Mucosa of descending colon (tissue), 3 donors: ENCODE measurements at regions not wholly inside any gene's neighbourhood (a gene's known extent, or its start where the extent isn't known, plus 50 kb on each side); places are given as distances from the start of the nearest gene placed in this dataset.
"Not testable (repeated sequence)": the region's sequence is repeated elsewhere in the genome, so short reads cannot be mapped to it uniquely, and the experiment has no call there.

Source experiments
- ATAC-seq: fragments of 200-7000 bp; cut with Tn5 transposase; one replicate; pipeline ENCODE4 v1.9.1; 2020; ENCODE audit warnings: mild to moderate bottlenecking, moderate library complexity
- DNase-seq, 3 donors: peaks; one replicate each; pipeline ENCODE4 v3.0.0-alpha.2; 2020
- H3K36me3 ChIP-seq: fragments of 200-600 bp; one replicate; pipeline ENCODE4 v1.8.0; 2021; ENCODE audit warnings: low read depth, mild to moderate bottlenecking
- H3K4me1 ChIP-seq: fragments of 200-600 bp; one replicate; pipeline ENCODE4 v1.8.0; 2021; ENCODE audit warnings: low read depth, mild to moderate bottlenecking
- H3K4me3 ChIP-seq: fragments of 200-600 bp; one replicate; pipeline ENCODE4 v1.8.0; 2021; ENCODE audit warnings: mild to moderate bottlenecking
- H3K9me3 ChIP-seq: fragments of 200-600 bp; one replicate; pipeline ENCODE4 v1.8.0; 2021; ENCODE audit warnings: mild to moderate bottlenecking
- intact Hi-C, 2 donors: fragments of 100-400 bp; cut with DNase I in 1 of 2; cut with micrococcal nuclease in 1 of 2; formaldehyde crosslinking; loops; one replicate each; pipeline versions ENCODE4 v1.11.0 to v1.11.1; 2022; cut with DNase I, micrococcal nuclease
- TF ChIP-seq, protein P1 (sequence below): fragments of 200-600 bp; IDR thresholded peaks from one replicate; pipeline ENCODE4 v1.8.0; 2022; ENCODE audit warnings: antibody characterized with exemption, mild to moderate bottlenecking
- donor health status: DM: no; HTN: no; CAD: no; lungs with moderate emphysema.
- donor health status: DM: no; HTN: no; CAD: no.
- donor health status: DM: no; HTN: yes; CAD: no.

- ATAC-seq (no peak), DNase-seq (no peak)
- H3K9me3 ChIP-seq: no peaks in the 10 kb centered on the region
- TF ChIP-seq, protein P1, sequence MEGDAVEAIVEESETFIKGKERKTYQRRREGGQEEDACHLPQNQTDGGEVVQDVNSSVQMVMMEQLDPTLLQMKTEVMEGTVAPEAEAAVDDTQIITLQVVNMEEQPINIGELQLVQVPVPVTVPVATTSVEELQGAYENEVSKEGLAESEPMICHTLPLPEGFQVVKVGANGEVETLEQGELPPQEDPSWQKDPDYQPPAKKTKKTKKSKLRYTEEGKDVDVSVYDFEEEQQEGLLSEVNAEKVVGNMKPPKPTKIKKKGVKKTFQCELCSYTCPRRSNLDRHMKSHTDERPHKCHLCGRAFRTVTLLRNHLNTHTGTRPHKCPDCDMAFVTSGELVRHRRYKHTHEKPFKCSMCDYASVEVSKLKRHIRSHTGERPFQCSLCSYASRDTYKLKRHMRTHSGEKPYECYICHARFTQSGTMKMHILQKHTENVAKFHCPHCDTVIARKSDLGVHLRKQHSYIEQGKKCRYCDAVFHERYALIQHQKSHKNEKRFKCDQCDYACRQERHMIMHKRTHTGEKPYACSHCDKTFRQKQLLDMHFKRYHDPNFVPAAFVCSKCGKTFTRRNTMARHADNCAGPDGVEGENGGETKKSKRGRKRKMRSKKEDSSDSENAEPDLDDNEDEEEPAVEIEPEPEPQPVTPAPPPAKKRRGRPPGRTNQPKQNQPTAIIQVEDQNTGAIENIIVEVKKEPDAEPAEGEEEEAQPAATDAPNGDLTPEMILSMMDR: no peak
- H3K4me3 ChIP-seq: no peak overlapping the region
- no peaks in the 10 kb centered on the region for H3K36me3 ChIP-seq
- no peaks in the 10 kb centered on the region for H3K4me1 ChIP-seq
- intact Hi-C loops: no loop called here
These were observed 128.1 kb upstream of the RBMS1 start for GRCh38 chr2:160621748-160622147.

- H3K4me3 ChIP-seq, intact Hi-C loops: not testable (repeated sequence)
These were observed 134.5 kb upstream of the RBMS1 start for GRCh38 chr2:160628020-160628637.

GRCh38 chr2:160628811-160629210 is 135.2 kb upstream of the RBMS1 start:
- ATAC-seq: no peak
- TF ChIP-seq, protein P1: no peak
- H3K9me3 ChIP-seq: no peaks in the 10 kb centered on the region
- H3K4me3 ChIP-seq: no peak overlapping the region
- intact Hi-C loops: no loop called here
- H3K36me3 ChIP-seq: no peaks in the 10 kb centered on the region
- no peaks in the 10 kb centered on the region for H3K4me1 ChIP-seq
- DNase-seq: no peak

More at GRCh38 chr2:160628020-160628637, 134.5 kb upstream of the RBMS1 start:
- H3K36me3 ChIP-seq, ATAC-seq, H3K4me1 ChIP-seq, DNase-seq, H3K9me3 ChIP-seq: not testable (repeated sequence)

DNA sequence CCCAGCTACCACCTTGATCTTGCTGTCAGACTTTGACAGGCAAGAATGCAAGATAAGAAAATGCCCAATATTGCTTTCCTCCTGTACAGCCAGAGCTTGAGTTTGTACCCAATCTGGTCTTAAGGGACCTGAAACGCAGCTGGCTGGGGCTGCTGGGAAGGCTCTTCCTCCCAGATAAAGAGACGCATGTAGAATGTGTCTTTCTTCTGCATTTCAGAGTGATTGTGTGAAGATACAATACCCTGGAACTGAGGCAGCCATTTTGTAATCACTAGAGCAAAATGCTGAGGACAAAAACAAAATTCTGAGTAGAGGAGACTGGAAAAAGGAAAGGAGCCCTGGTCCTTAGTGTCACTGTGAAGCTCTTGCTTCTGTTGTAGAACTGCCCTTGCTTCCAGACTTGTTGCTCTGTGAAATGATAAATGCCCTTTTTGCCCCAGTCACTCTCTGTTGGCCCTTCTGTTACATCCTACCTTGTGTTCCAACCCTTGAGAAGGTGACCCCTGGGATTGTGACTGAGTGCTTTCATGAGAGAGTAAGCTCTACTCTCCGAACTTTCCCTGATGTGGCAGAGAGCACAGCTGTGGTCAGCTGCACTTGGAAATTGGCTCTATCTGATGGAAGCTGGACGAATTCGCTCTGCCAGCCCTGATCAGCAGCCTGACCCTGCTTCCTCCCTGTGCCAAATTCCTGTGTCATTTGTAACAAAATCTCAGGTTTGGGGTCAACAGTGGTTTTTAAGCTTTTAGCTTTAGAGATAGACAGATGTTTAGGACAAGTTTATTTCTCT is 137.4 kb upstream of the RBMS1 start:
- Histone ChIP-seq H3K9me3 (no peaks in the 10 kb centered on the region), H3K36me3 (no peaks in the 10 kb centered on the region), H3K4me3 (no peak overlapping the region), H3K4me1 (no peaks in the 10 kb centered on the region)
- no peak for ATAC-seq
- DNase-seq: no peak
- intact Hi-C loops: no loop called here
- TF ChIP-seq, protein P1: no peak

DNA sequence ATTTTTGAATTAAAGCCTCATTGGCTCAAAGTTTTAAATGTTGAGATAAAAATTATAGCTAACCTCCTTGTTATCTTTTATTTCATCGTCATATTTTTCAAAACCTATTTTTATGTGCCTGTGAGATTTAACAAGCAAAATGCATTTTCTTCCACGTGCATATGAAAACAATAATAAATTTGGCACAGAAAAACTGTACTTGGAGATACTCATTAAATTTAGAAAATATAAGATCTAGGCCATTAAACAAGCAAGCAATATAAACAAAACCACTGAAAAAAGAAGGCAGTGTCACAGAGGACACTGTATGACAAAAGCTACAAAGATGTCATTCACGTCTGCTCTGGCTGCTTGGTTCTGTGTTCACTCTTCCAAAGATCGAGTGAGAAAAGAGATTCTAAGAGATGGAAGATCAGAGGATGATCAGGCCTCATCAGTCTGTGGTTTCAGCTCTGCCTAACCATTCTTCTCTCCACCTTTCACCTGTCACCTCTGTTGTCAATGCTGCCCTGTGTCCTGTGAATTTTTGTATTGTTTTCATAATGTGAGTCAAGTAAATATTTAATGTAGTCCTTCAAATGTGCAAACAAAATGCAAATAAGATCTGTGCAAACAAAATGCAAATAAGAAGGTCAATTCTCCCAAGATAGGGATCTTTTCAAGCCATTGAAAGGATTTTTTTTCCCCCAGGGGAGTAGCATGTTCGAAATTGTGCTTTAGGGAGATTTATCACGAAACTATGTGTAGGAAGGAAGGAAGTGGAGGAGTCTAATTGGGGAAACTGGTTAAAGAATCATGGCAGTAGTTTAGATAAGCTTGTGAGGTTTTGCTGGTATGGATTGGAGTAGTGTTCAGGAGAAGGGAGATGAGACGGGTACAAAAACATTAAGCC is 138.7 kb upstream of the RBMS1 start:
- DNase-seq (no peak), ATAC-seq (no peak)
- TF ChIP-seq, protein P1: no peak
- no peaks in the 10 kb centered on the region for H3K36me3 ChIP-seq
- H3K9me3 ChIP-seq: no peaks in the 10 kb centered on the region
- intact Hi-C loops: no loop called here
- H3K4me3 ChIP-seq: no peak overlapping the region
- H3K4me1 ChIP-seq: no peaks in the 10 kb centered on the region

- TF ChIP-seq, protein P1: no peak
- peaks cover 5% of the 10 kb centered on the region for H3K9me3 ChIP-seq
- H3K4me1 ChIP-seq: no peaks in the 10 kb centered on the region
- no peak overlapping the region for H3K4me3 ChIP-seq
- intact Hi-C loops: no loop called here
- H3K36me3 ChIP-seq: no peaks in the 10 kb centered on the region
- no peak for DNase-seq
- no peak for ATAC-seq
These were observed 140.8 kb upstream of the RBMS1 start for GRCh38 chr2:160634436-160634835.
